ENCODE measurements at regions not wholly inside any gene's neighbourhood (a gene's known extent, or its start where the extent isn't known, plus 50 kb on each side); places are given as distances from the start of the nearest gene placed in this dataset.
"Not testable (repeated sequence)": the region's sequence is repeated elsewhere in the genome, so short reads cannot be mapped to it uniquely, and the experiment has no call there.

DNA sequence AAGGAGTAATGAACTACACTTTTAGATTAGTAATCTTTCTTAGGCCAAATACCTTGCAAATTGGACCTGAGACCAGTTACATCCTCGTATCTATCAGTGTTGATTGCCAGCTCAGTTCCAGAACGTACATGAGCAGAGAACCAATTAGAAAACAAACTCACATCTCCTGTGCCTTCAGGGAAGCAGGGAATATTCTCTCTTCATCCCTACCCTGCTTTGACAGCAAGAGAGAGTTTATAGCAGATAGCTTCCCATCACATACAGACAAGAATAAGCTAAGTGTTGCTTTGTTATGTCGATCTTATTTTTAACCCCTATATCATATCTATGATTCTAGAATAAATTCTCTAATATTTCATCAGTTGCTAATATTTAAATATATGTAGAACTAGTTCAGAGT lies 181.8 kb downstream of the DSC3 start:
- H3K9me3 Mint-ChIP-seq = no peaks in the 10 kb centered on the region
- no peak overlapping the region for H3K4me3 Mint-ChIP-seq
- TF ChIP-seq, protein P1, sequence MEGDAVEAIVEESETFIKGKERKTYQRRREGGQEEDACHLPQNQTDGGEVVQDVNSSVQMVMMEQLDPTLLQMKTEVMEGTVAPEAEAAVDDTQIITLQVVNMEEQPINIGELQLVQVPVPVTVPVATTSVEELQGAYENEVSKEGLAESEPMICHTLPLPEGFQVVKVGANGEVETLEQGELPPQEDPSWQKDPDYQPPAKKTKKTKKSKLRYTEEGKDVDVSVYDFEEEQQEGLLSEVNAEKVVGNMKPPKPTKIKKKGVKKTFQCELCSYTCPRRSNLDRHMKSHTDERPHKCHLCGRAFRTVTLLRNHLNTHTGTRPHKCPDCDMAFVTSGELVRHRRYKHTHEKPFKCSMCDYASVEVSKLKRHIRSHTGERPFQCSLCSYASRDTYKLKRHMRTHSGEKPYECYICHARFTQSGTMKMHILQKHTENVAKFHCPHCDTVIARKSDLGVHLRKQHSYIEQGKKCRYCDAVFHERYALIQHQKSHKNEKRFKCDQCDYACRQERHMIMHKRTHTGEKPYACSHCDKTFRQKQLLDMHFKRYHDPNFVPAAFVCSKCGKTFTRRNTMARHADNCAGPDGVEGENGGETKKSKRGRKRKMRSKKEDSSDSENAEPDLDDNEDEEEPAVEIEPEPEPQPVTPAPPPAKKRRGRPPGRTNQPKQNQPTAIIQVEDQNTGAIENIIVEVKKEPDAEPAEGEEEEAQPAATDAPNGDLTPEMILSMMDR (conservative IDR thresholded peaks at IDR 0.05) = no peak
- DNase-seq (ENCODE audit: extremely low spot score, unreplicated experiment) = no peak
- H3K27me3 Mint-ChIP-seq = no peaks in the 10 kb centered on the region
- H3K36me3 Mint-ChIP-seq = no peaks in the 10 kb centered on the region
- no peaks in the 10 kb centered on the region for H3K4me1 Mint-ChIP-seq (ENCODE audit: unreplicated experiment)
- no peak overlapping the region for H3K27ac Mint-ChIP-seq

DNA sequence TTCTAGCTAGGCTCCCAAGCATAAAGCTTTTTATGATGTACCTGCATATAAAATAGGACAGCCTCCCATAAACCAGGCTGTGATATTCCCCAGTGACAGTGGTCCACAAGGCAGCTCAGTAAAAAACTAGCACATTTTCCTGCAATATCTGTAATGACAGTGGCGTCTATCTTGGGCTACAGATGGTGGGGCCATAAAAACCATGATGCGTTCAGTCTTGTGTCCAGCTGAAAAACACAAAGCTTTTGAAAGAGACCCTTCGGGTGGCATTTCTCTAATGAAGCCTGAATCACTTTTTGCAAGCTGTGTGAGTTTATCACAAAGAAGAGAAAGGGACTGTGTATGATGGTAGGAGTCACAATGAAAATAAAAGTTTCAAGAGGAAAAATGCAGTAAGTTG lies 183.5 kb downstream of the DSC3 start:
- H3K4me1 Mint-ChIP-seq (ENCODE audit: unreplicated experiment) = no peaks in the 10 kb centered on the region
- H3K9me3 Mint-ChIP-seq = no peaks in the 10 kb centered on the region
- no peak overlapping the region for H3K27ac Mint-ChIP-seq
- no peaks in the 10 kb centered on the region for H3K27me3 Mint-ChIP-seq
- no peak for DNase-seq (ENCODE audit: extremely low spot score, unreplicated experiment)
- TF ChIP-seq, protein P1 (conservative IDR thresholded peaks at IDR 0.05) = no peak
- no peak overlapping the region for H3K4me3 Mint-ChIP-seq
- H3K36me3 Mint-ChIP-seq = no peaks in the 10 kb centered on the region

DNA sequence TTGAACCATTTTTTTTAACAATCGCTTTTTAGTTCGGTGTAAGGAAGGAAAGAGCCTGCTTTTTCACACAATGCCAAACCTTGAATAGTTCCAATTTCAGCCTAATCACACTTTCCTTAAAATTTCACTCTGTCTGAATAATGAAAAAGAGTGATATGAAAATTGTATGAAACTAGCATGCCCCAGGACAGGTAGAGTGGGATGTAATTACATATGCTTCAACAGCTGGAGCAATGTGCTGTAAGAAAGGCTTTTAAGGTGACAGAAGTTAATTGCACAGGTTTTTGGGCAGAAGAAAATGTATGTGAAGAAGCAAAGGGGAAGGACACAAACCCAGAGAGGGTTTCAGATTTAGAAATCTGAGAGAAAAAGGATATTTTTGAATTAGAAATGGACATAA lies 184.0 kb downstream of the DSC3 start:
- H3K9me3 Mint-ChIP-seq = no peaks in the 10 kb centered on the region
- TF ChIP-seq, protein P1 (conservative IDR thresholded peaks at IDR 0.05) = no peak
- H3K36me3 Mint-ChIP-seq = no peaks in the 10 kb centered on the region
- H3K4me1 Mint-ChIP-seq (ENCODE audit: unreplicated experiment) = no peaks in the 10 kb centered on the region
- no peaks in the 10 kb centered on the region for H3K27me3 Mint-ChIP-seq
- H3K4me3 Mint-ChIP-seq = no peak overlapping the region
- no peak overlapping the region for H3K27ac Mint-ChIP-seq
- no peak for DNase-seq (ENCODE audit: extremely low spot score, unreplicated experiment)

DNA sequence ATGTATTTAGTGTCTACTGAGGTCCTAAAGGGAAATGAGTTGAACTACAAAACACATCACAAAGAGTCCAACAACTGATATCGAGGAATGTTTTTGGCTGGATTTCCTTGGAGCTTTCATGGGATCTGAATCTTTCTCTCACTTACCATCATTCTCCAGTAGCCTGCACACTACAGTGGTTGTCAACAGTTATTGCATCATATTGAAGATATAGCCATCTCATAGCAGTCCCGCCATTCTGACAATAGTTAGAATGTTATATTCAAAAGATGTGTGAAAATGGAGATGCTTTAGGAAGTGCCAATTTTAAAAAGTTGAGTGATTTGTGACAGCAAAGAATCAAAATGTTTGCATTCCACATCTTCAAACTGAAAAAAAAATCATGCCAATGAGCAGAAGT lies 186.8 kb downstream of the DSC3 start:
- H3K9me3 Mint-ChIP-seq = no peaks in the 10 kb centered on the region
- H3K27me3 Mint-ChIP-seq = no peaks in the 10 kb centered on the region
- H3K36me3 Mint-ChIP-seq = no peaks in the 10 kb centered on the region
- TF ChIP-seq, protein P1 (conservative IDR thresholded peaks at IDR 0.05) = no peak
- no peaks in the 10 kb centered on the region for H3K4me1 Mint-ChIP-seq (ENCODE audit: unreplicated experiment)
- H3K27ac Mint-ChIP-seq = no peak overlapping the region
- DNase-seq (ENCODE audit: extremely low spot score, unreplicated experiment) = no peak
- no peak overlapping the region for H3K4me3 Mint-ChIP-seq

DNA sequence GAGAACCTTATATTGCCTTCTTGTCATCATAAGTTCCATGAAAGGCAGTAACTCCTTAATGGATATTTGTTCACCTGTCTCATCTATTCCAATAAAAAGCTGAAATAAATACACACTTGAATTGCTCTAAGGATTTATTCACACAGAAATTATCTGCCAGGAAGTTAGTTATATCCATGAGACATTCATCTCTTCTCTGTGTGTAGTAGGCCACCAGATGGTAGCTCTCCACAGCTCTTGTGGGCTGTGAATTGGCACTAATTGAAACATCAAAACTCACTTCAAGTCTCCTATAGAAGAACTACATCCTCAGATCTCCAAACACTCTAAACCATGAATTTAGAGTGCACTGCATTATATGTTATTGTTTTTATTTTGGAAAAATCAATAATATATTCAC lies 189.6 kb downstream of the DSC3 start:
- TF ChIP-seq, protein P1 (conservative IDR thresholded peaks at IDR 0.05) = no peak
- Mint-ChIP-seq H3K9me3 (no peaks in the 10 kb centered on the region), H3K27ac (no peak overlapping the region), H3K4me3 (no peak overlapping the region), H3K4me1 (ENCODE audit: unreplicated experiment) (no peaks in the 10 kb centered on the region), H3K27me3 (no peaks in the 10 kb centered on the region), H3K36me3 (no peaks in the 10 kb centered on the region)
- DNase-seq (ENCODE audit: extremely low spot score, unreplicated experiment) = no peak

DNA sequence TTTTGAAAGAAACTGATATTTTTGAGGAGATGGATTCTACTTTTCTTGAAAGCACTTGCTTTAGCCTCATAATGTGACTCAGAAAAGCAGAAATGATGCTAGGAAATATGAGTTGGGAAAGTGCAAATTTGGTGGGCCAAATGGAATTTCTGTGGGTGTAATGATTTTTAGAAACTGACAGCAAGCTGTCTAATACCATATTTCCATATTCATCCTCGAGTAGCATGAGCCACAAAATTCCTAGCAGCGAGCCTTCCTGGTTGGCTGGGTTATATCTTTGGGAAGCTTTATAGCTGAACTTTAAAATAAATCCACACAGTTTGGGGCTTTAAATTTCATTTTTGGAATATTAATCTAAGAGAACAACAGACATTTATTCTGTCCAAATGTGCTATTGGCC lies 190.0 kb downstream of the DSC3 start:
- no peak overlapping the region for H3K27ac Mint-ChIP-seq
- no peak for DNase-seq (ENCODE audit: extremely low spot score, unreplicated experiment)
- H3K4me1 Mint-ChIP-seq (ENCODE audit: unreplicated experiment) = no peaks in the 10 kb centered on the region
- H3K27me3 Mint-ChIP-seq = no peaks in the 10 kb centered on the region
- H3K4me3 Mint-ChIP-seq = no peak overlapping the region
- TF ChIP-seq, protein P1 (conservative IDR thresholded peaks at IDR 0.05) = no peak
- H3K36me3 Mint-ChIP-seq = no peaks in the 10 kb centered on the region
- peaks cover under 1% of the 10 kb centered on the region for H3K9me3 Mint-ChIP-seq

DNA sequence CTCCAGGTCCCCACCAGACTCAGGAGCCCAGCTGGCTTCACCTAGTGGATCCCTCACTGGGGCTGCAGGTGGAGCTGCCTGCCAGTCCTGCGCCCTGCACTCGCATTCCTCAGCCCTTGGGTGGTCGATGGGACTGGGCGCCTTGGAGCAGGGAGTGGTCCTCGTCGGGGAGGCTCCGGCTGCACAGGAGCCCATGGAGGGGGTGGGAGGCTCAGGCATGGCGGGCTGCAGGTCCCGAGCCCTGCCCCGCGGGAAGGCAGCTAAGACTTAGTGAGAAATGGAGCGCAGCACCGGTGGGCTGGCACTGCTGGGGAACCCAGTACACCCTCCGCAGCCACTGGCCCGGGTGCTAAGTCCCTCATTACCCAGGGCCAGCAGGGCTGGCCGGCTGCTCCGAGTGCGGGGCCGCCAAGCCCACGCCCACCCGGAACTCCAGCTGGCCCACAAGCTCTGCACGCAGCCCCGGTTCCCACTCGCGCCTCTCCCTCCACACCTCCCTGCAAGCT lies 203.4 kb downstream of the DSC3 start:
- peaks cover 23% of the 10 kb centered on the region for H3K27me3 Mint-ChIP-seq
- not testable (repeated sequence) for H3K9me3 Mint-ChIP-seq; H3K4me1 Mint-ChIP-seq (ENCODE audit: unreplicated experiment); H3K36me3 Mint-ChIP-seq; H3K27ac Mint-ChIP-seq; DNase-seq (ENCODE audit: extremely low spot score, unreplicated experiment); H3K4me3 Mint-ChIP-seq
